C4-2B (cell line): ENCODE measurements at regions not wholly inside any gene's neighbourhood (a gene's known extent, or its start where the extent isn't known, plus 50 kb on each side); places are given as distances from the start of the nearest gene placed in this dataset.

ENCODE experiments used
- ZFX ChIP-seq: fragments of 450-650 bp; IDR thresholded peaks from 2 replicates; pipeline ENCODE4 v1.6.1; 2017
- TF ChIP-seq, protein P1 (sequence below): fragments of 450-650 bp; conservative IDR thresholded peaks from 2 replicates; pipeline ENCODE4 v1.5.1; 2017; ENCODE audit warnings: mild to moderate bottlenecking

DNA sequence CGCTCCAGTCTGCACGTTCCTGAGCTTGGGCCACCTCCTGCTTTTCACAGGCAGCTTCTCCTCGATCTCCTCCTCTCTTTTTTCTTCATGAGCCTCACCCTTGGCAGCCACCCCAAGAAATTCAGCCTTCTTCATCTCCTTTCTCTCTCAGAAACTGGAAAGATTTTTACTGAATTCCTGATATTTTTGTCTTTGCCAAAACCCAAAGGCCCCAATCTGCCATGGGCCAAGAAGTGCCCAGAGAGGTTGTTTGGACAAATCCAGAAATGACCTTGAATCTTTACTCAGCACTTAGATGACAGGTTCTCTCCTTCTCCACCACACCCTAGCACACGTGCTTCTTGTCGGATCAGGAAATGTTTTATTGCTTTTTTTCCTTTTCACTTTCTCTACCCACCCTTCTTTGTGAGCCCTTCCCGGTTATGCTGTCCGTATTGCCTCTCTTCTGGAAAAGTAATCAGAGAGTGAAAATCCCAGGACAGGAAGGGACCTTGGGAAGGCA lies 134.5 kb upstream of the TNP1 start:
- TF ChIP-seq, protein P1, sequence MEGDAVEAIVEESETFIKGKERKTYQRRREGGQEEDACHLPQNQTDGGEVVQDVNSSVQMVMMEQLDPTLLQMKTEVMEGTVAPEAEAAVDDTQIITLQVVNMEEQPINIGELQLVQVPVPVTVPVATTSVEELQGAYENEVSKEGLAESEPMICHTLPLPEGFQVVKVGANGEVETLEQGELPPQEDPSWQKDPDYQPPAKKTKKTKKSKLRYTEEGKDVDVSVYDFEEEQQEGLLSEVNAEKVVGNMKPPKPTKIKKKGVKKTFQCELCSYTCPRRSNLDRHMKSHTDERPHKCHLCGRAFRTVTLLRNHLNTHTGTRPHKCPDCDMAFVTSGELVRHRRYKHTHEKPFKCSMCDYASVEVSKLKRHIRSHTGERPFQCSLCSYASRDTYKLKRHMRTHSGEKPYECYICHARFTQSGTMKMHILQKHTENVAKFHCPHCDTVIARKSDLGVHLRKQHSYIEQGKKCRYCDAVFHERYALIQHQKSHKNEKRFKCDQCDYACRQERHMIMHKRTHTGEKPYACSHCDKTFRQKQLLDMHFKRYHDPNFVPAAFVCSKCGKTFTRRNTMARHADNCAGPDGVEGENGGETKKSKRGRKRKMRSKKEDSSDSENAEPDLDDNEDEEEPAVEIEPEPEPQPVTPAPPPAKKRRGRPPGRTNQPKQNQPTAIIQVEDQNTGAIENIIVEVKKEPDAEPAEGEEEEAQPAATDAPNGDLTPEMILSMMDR = no peak
- no peak for TF ChIP-seq ZFX
